ENCODE measurements at regions not wholly inside any gene's neighbourhood (a gene's known extent, or its start where the extent isn't known, plus 50 kb on each side); places are given as distances from the start of the nearest gene placed in this dataset.

DNA sequence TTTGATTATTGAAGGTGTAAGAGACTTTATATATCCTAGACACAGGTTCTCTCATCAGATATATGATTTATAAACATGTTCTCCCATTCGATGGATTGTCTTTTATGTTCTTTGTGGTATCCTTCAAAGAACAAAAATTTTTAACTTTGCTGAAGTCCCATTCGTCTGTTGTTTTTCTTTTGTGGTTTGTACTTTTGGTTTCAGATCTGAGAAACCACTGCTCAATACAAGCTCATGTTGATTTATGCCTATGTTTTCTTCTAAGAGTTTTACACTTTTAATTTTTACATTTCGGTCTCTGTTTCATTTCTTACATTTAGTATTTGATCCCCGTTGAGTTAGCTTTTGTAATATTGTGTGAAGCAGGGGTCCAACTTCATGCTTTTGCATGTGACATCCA, 103.3 kb upstream of the SPRED1 start:
- TF ChIP-seq EZH2 (IDR thresholded peaks at IDR 0.05; ENCODE audit: borderline replicate concordance) (no peak), CTCF (IDR thresholded peaks at IDR 0.05; ENCODE audit: poor library complexity) (no peak), EZH2phosphoT487 (IDR thresholded peaks at IDR 0.05; ENCODE audit: low read depth, severe bottlenecking, unreplicated experiment) (no peak)
